GM21515 (cell line): ENCODE measurements at regions not wholly inside any gene's neighbourhood (a gene's known extent, or its start where the extent isn't known, plus 50 kb on each side); places are given as distances from the start of the nearest gene placed in this dataset.

Experiments used
- ATAC-seq: cut with Tn5 transposase; IDR thresholded peaks from one replicate; pipeline ENCODE4 v1.9.1; 2021; ENCODE audit not compliant: unreplicated experiment

- ATAC-seq, result no peak
These were observed 444.0 kb upstream of the AGTR1 start for GRCh38 chr3:148253713-148254112.

DNA sequence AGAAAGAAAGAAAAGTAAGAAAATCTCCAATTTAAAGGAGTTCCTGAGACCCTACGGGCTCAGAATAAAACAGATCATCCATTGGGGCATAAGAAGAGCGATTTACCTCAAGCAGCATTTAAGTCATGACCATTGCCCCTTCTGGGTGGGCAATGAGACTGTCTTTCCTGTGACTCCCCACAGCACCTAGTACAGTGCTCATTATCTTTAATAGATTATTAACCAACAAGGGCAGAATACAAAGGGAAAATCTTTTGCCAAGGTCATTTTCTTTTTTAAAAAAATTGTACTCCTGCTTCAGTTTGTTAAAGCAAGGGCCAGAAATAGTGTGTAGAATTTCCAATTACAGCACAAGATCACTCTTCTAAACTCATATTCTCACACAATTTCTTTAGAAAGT lies 443.3 kb upstream of the AGTR1 start:
- ATAC-seq, result no peak

DNA sequence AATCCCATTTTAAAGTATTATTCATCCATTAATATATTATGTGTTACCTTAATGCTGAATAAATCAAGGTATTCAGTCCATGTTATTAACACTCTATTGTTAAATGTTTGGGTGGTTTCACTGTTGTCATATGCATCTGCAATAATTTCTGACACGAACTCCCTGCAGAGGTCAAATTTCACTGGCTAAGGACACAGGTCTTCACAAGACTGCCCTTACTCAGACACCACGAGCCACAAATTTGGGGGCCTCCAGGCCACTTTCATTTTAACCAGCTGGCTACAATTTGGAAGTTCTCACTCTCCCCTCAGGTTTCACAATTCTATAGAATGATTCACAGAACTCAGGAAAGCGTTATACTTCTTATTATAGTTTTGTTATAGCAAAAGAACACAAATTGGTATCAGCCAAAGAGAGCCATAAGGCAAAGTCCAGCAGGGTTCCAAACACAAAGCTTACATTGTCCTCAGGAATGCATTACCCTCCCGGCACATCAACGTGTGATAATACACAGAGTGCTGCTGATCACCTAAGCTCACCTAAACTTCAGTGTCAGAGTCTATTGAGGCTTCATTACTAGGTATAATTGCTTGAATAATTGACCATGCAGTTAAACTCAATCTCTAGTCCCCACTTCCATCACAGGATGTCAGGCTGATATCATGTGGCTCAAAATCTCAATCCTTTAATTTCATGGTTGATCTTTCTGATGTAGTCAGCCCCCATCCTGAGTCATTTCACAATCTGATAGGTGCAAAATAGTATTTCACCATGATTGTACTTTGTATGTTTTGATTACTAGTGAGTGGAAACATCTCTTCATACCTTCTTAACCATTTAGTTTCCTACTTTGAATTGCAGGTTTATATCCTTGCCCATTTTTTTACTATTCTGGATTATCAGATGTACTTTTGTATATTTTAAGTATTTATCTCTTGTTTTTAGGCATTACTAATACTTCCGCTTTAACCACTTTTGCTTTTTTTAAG lies 441.4 kb upstream of the AGTR1 start:
- ATAC-seq, result no peak

DNA sequence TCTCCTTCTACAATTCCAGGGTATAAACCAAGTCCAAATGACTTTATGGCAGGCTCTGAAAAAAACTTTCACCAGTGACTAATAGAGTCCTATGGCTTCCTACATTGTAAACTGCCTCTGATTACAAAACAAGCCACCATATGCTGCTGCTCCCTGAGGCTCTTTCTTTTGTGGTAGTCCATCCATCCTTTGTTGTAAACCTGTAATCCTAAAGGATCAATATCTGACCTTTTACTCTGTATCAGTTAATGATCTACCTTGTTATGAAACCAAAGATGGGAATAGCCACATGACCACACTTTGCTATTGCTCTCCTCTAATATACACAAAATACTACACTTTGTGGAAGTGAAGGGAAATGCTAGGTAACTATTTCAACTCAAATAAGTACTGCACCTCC lies 434.7 kb upstream of the AGTR1 start:
- no peak for ATAC-seq

DNA sequence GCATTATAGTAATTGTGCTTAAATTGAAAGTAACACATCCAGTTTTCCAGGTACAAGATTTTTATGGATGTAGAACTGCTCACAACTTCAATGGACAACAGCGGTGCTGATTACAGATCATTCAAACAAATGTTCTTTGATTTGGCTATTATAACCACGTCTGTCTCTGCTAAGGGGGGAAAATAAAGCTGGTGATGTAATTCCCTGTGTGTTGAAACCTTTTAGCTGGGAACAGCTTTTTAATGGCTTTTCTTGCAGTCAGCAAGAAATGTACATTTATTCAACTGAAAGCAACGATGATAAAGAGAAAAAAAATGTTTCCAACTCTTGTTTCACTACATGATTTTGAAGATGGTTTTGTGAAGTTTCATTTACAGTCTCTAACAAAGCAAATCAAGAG lies 431.9 kb upstream of the AGTR1 start:
- no peak for ATAC-seq

GRCh38 chr3:148266341-148266740 lies 431.4 kb upstream of the AGTR1 start:
- ATAC-seq, result no peak

DNA sequence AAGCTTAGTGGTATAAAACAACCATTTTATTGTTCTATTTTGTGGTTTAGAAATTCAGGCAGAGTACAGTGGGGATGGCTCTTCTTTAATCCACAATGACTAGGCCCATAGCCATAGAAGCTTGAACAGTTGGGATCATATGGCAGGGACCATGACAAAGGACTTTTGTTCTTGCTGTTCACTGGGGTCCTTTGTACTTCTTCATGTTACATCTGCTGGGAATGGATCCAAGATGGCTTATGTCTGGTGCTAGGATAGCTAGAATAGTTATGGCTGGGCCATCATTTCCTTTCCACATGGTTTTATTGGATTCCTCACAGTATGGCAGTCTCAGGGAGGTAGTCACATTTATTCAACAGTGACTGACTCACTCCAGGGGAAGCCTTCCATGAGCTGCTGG lies 427.9 kb upstream of the AGTR1 start:
- ATAC-seq, result no peak

DNA sequence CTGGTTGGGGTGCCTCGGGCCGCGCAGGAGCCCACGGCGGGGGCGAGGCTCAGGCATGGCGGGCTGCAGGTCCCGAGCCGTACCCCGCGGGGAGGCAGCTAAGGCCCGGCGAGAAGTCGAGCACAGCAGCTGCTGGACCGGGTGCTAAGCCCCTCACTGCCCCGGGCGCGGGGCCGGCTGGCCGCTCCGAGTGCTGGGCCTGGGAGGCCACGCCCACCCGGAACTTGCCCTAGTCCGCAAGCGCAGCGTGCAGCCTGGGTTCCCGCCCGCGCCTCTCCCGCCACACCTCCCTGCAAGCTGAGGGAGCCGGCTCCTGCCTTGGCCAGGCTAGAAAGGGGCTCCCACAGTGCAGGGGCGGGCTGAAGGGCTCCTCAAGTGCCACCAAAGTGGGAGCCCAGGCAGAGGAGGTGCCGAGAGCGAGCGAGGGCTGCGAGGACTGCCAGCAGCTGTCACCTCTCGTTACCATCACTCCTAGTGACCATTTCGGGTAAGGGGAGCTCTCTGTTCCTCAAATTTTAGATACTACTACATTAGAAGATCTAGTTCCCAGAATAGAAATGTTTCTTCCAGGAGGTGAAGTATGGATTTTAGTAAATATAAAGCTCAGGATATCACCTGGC lies 417.0 kb upstream of the AGTR1 start:
- no peak for ATAC-seq

- no peak for ATAC-seq
These were observed 408.5 kb upstream of the AGTR1 start for GRCh38 chr3:148289159-148289558.

DNA sequence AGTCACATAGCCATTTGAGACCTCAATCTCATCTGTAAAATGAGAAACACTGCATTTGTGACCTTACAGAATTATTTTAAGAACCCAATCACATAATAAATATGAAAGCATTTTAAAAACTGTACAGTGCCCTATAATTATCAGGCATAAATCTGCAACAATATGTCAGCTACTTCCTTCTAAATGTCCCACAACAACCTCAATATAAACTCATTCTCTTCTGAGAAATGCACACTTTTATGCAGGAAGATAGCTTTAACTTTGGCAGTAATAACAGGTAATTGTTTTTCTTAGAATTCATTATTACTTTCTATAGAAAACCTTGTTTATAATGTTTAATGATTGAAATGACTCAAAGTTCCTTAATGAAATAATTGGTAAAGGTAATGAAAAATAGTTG lies 400.7 kb upstream of the AGTR1 start:
- no peak for ATAC-seq

GRCh38 chr3:148307443-148307843 lies 390.3 kb upstream of the AGTR1 start:
- ATAC-seq, result peak; percentile 45

DNA sequence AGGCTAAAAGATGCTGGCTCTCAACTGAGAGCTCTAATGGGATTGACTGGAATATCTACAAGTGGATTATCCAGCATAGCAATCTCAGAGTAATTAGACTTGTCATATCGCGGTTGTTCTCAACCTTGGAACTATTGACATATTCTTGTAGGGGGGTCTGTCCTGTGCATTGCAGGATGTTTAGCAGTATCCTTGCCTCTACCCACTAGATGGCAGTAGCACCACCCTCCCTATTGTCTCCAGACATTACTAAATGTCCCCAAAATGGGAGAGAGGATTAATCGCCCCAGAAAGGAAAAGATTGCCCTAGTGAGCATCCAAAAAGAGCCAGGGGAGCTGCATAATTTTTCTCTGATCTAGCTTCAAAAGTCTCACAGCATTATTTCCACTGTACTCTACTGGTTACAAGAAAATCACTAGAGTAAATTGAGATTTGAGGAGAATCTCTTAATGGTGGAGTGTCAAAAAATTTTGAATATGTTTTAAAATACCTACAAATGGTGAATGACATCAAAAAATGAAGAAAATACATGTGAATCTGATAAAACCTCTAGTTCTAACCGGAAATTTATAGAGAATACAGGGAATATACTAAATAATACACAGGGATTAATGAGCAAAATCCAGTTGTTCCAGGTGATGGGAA lies 388.2 kb upstream of the AGTR1 start:
- peak; percentile 89 for ATAC-seq

DNA sequence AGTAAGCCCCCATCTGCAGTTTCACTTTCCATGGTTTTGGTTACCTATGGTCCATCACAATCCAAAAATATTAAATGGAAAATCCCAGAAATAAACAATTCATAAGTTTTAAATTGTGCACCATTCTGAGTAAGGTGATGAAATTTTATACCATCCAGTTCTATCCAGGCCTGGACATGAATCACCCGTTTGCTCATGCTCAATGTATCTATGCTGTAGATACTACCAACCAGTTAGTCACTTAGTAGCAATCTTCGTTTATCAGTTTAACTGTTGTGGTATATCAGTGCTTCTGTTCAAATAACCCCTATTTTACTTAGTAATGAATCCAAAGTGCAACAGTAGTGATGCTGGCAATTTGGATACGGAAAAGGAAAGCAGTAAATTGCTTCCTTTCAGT lies 381.9 kb upstream of the AGTR1 start:
- no peak for ATAC-seq

DNA sequence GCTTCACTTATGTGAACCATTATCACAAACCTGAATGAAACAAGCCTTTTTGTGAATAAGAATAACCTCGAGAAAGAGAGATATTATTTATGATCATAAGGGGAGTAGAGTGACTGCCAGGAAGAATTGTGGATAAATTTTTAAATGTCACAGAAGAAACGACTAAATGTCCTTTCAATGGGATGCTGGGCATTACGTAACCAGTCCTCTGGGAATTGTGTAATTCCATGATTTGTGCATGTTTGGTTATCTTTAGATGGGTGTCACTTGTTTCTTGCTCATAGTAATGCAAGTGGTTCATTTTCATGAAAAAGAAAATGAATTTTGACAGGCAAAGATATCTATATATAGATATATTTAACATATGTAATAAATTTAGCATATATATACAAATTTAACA lies 379.5 kb upstream of the AGTR1 start:
- ATAC-seq, result no peak

DNA sequence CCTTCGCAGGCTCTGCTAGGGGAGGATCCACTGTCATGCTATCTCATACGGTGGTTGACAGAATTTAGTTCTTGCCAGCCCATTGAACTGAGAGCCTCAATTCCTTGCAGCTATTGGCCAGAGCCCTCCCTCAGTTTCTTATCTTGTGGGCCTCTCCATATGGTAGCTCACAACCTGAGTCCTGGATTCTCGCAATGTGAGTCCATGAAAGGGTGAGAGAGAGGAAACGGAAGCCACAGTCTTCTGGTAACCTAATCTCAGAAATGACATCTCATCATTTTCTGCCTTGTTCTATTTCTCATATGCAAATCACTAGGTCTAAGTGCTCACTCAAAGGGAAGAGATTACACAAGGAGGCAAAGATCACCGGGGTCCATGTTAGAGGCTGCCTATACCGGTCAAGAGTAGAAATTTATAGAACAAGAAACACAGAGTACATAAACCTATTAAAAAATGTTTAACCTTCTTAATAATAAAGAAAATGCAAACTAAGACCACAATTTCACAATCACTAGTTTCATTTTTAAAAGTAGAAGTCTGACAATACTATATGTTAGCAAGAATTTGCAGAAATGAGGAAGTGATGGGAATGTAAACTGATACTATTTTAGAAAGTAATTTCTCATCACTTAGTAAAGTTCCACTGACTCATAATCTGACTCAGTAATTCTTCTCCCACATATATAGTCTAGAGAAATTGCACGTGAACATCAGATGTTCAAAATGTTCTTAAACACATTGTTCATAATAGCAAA lies 378.4 kb upstream of the AGTR1 start:
- peak; percentile 96 for ATAC-seq

DNA sequence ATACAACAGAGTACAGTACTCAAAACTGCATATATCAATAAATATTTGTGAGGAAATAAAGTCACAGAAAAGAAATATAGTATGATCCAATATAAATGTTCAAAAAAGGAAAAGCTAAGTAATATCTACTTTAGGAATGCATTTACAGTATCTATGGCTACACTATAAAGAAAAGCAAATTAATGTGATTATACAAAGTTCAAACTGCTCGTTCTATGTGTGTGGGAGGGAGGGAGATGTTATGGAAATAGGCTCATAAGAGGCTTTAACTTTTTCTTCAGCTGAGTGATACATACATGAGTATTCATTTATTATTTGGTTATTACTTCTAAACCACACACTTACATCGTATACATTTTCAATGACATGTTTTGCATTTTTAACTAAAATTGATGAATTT lies 377.7 kb upstream of the AGTR1 start:
- no peak for ATAC-seq

DNA sequence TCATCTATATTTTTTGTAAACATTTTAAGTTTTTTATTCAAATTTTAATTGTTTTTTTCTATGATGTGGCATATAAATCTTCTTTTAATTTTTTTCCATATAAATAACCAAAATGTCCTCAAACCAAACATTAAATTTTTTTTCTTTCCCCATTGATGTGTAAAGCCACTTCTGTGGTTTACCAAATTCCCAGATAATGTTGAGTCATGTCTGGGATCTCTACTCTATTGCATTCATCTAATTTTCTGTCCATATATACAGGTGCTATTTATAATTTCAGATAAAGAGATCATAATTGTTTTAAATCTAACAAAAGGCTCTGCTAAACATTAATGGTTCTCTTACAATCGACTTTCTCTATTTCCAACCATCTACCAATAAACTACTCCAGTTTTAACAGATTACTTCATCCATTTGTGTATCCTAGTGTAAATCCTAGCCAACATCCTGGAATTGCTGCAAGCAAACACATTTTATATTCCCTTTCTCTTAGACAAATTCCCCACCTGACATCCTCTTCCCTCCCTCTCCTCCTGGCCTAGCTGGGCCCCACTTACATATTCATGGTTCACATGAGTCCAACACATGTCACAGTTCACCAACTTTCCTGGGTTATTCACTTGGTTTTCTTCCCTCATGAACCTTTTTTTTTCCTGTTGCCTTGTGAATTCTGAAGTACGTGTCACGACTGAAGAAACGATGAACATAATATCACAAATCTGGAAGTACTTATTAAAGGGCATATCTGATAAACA lies 368.0 kb upstream of the AGTR1 start:
- no peak for ATAC-seq

GRCh38 chr3:148330542-148330941 lies 367.2 kb upstream of the AGTR1 start:
- no peak for ATAC-seq

DNA sequence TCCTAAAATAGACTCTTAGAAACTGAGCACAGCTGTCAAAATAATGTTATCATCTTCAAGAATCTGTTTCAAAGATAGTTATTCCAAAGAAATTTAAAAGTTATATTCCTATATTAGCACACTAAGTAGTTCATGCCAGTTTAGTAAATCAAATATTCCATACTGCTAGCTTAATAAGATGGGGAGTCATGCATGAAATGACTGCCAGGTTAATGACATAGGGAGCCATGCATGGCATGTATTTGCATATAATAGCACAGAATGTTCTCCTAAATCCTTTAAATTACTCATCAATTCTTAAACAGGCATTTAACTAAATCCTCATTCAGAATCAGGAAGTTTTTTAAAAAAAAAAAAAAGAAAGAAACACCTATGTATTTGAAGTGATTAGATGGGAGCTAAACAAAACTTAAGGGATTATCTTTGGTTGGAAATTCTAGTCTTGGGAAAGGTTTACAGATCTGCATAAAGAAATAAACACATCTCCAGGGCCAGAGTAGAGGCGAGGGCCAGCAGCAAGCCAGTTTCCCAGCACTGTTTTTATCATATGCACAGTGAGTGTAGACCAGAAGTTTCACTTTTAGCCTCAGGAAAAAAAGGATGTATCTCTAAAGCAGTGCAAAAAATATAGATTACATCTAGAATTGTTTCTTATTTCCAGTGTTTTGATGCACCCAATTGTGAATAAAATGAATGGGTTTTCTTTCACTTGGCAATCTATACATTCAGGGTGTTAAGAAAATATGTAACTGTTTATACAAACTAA lies 366.4 kb upstream of the AGTR1 start:
- ATAC-seq, result peak; percentile 47

DNA sequence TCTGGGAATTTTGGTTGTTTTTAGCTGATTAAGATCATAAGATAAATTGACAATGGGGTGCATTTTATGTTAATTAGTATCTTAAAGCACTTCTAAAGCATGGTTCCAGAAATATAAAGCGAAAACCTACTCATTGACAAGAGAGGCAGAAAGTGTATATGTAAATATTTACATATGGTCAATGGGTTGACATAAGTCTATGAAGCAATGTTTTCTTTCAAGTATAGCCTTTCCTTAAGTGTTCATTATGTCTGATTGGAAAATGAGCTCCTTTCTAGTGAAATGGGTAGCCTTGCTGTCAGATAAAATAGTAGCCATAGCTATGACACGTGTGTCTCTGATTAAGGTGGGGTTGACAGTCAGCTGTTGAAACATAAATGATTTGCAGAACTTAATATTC lies 365.2 kb upstream of the AGTR1 start:
- ATAC-seq, result no peak
